NCI-H1694 (cell line): ENCODE measurements at regions not wholly inside any gene's neighbourhood (a gene's known extent, or its start where the extent isn't known, plus 50 kb on each side); places are given as distances from the start of the nearest gene placed in this dataset.

Source experiments
- DNase-seq: peaks from one replicate; lab custom pipeline; 2025; lab: John Stamatoyannopoulos, UW

DNA sequence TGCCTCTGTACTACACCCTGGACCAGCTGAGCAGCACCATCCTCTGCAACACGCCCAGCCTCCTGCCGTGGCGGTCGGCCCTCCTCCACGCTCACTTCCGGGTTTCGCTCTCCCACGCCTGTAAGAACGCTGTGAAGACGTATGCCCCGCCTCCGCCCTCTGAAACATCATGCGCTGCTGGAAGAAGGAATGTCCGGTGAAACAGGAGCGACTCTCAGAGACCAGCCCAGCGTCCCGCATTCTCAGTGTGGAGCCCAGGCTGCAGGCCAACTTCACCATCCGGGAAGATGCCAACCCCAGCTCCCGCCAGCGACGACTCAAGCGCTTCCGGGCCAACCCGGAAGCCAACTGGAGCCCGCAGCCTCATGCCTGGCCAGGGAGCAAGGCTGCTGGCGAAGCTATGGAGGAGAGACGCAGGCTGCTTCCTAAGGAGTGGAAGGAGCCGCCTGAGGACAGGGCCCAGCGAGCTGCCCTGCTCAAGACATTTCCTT, 186.1 kb upstream of the SLITRK2 start:
- no peak for DNase-seq

GRCh38 chrX:145654486-145654885, 163.1 kb upstream of the SLITRK2 start:
- no peak for DNase-seq

GRCh38 chrX:145673841-145674240, 143.8 kb upstream of the SLITRK2 start:
- DNase-seq = no peak

DNA sequence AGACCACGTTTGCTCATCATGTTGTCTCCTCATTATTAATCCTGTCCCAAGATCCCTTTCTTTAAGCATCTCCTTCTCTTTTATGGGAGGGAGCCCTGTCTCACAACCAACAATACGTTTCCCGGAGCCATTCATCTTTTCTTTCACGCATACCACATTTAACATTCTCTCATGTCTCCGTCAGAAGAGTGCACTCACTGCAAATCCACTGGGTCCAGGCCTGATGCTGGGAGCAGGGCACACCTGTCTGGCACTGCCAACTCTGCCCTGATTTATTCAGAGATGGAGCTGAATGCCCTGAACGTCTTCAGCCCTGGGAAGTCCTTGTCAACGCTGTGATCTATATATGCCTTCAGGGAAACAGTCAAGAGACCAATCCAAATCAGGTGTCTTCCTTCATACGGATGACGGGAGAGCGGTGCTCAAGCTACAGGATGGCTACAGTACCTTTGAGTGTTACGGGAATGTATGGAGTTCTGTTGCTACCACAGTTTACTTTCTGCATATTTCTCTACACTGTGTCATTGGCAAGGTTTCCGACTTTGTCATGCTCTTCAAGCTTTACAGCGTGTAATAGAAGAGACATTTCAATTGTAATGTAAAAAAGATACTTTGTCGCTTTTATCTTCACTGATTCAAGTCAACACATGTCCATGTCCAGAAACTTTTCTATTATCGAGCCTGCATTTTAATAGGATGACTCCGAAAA, 140.4 kb upstream of the SLITRK2 start:
- no peak for DNase-seq

- DNase-seq = no peak
Observed at GRCh38 chrX:145682518-145683298, 134.9 kb upstream of the SLITRK2 start.

GRCh38 chrX:145687146-145687545, 130.5 kb upstream of the SLITRK2 start:
- DNase-seq = no peak

- no peak for DNase-seq
Observed at GRCh38 chrX:145687707-145688106, 129.9 kb upstream of the SLITRK2 start.

- DNase-seq = no peak
Observed at GRCh38 chrX:145694048-145694447, 123.6 kb upstream of the SLITRK2 start.

DNA sequence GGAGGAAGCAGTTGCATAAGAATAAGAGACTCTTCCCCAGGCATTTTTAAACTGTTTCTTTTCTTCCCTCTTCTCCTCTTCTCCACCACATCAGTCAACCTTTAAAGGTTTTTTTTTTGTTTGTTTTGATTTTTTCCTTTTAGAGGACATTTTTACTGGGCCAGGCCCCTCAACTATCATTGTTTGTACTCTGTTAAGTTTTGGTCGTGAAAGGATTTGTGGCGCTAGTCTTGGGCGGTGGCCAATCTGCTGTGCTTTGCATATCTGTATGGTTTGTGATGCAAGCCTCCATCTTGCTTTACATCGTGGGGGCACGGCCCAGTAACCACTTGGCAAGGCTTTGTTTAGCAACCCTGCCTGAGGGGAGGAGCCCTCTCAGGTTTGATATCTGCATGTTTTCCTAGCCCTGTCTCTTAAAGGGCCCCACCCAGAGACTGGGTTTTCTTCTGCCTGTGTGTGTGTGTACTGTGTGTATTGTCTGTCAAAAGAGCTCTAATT, 101.9 kb upstream of the SLITRK2 start:
- DNase-seq = no peak

GRCh38 chrX:145716226-145716625, 101.4 kb upstream of the SLITRK2 start:
- DNase-seq = no peak

- DNase-seq = no peak
Observed at GRCh38 chrX:145727476-145727875, 90.2 kb upstream of the SLITRK2 start.

- DNase-seq = no peak
Observed at GRCh38 chrX:145729635-145730034, 88.0 kb upstream of the SLITRK2 start.

DNA sequence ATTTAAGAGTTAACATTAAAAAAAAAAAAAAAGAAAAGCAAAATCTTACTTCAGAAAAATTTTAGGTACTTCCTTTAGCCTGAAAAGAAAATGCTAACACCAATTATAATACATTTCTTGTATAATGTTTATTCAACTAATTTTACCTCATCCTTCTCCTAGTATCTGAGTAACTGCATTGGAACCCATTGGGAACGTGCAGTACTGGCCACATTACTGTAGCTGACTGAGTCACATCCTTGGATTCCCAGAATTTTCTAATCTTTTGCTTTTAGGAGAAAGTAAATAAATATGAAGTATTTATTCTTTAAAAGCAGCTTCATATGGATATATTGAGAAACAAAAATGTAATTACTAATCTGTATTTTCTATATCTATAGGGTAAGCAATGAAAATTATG, 82.6 kb upstream of the SLITRK2 start:
- no peak for DNase-seq

GRCh38 chrX:145751943-145752342, 65.7 kb upstream of the SLITRK2 start:
- DNase-seq = no peak
